ENCODE measurements at regions not wholly inside any gene's neighbourhood (a gene's known extent, or its start where the extent isn't known, plus 50 kb on each side); places are given as distances from the start of the nearest gene placed in this dataset.

DNA sequence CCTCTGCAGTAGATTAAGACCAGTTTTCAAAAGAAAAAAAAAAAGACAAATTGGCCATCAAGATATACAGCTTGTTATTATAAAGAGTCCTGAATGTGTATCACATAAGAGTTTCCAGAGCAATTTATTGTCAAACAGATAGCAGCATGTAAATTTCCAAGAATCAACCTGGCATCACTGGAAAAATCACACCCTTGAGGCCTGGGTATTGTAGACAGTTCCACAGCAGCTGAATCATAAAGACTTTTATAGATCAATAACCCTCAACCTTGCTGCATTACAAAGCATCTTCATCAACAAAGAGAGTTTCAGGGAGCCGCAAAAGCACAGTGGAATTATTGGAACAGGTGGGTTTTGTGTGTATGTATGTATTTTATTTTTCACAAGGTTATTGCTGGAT, 94.6 kb upstream of the LRIG3 start:
- no peak for TF ChIP-seq POLR2A (IDR thresholded peaks at IDR 0.05; ENCODE audit: low read depth, low read length)
- FAIRE-seq (no peak), DNase-seq (ENCODE audit: insufficient read length, low spot score) (no peak)

GRCh38 chr12:59010941-59011340, 90.6 kb upstream of the LRIG3 start:
- DNase-seq (ENCODE audit: insufficient read length, low spot score) = no peak
- TF ChIP-seq POLR2A (IDR thresholded peaks at IDR 0.05; ENCODE audit: low read depth, low read length) = no peak
- no peak for FAIRE-seq

- no peak for TF ChIP-seq POLR2A (IDR thresholded peaks at IDR 0.05; ENCODE audit: low read depth, low read length)
- FAIRE-seq = peak; percentile 36
- DNase-seq (ENCODE audit: insufficient read length, low spot score) = no peak
These were observed 89.8 kb upstream of the LRIG3 start for GRCh38 chr12:59010118-59010517.

DNA sequence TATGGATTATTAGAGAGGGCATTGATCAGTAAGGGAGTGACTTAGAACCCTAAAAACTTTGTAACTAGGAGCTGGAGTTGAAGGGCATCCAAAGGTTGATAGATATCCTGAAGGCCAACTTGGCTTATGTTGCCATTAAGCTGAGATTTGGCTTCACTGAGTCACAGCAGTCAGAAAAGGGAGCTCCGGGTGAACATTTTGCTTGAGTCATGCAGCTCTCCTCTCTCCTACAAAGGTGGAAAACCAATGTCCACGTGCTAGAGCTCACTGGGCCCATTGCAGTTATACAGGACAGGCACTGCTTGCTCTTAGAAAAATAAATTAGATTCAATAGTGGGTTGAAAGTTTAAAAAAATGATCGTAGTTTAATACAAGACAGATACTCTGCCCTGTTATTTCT, 87.3 kb upstream of the LRIG3 start:
- no peak for TF ChIP-seq POLR2A (IDR thresholded peaks at IDR 0.05; ENCODE audit: low read depth, low read length)

DNA sequence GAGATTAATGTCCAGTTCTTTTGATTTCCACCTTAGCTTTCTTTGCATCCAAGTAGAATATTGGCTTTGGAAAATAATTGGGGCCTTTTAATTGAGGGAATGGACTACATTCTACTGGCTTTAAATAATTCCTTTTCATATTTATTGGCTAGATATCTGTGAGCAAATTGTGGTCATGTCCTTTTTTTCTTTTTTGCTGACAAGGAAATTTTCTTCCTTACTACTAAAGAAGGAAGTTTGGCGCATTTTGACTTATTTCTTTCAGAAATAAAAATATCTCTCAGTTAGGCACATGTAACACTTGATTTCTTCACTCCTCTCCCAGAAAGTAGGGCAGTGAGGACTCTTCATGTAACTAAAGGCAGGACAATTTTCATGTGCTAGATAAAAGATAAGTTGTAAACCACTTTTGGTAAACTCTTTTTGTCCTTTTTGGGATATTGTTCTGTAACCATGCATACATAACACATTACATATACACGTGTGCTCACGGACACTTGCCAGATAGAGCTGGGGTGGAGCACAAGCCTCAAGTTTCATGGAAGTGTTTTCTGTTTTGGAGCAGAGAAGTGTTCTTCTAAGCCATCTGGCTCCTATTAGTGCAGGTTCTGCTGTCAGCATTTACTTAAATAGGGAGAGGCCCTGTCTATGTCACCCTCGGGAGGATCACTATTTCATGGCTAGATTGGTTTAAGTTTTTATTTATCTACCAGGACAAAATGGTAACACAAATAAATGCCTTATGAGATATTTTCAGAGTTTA, 85.1 kb upstream of the LRIG3 start:
- no peak for TF ChIP-seq POLR2A (IDR thresholded peaks at IDR 0.05; ENCODE audit: low read depth, low read length)
- FAIRE-seq (no peak), DNase-seq (ENCODE audit: insufficient read length, low spot score) (no peak)

More for the DNA sequence above, 87.3 kb upstream of the LRIG3 start:
- no peak for DNase-seq (ENCODE audit: insufficient read length, low spot score)
- peak; percentile 45 for FAIRE-seq

- TF ChIP-seq POLR2A (IDR thresholded peaks at IDR 0.05; ENCODE audit: low read depth, low read length) = no peak
- FAIRE-seq = no peak
- no peak for DNase-seq (ENCODE audit: insufficient read length, low spot score)
These were observed 84.2 kb upstream of the LRIG3 start for GRCh38 chr12:59004456-59004855.

GRCh38 chr12:58995666-58996363, 75.5 kb upstream of the LRIG3 start:
- TF ChIP-seq POLR2A (IDR thresholded peaks at IDR 0.05; ENCODE audit: low read depth, low read length) = no peak
- DNase-seq (ENCODE audit: insufficient read length, low spot score) (no peak), FAIRE-seq (no peak)

GRCh38 chr12:58988643-58989344, 68.5 kb upstream of the LRIG3 start:
- TF ChIP-seq POLR2A (IDR thresholded peaks at IDR 0.05; ENCODE audit: low read depth, low read length) = no peak
- FAIRE-seq = no peak
- no peak for DNase-seq (ENCODE audit: insufficient read length, low spot score)

DNA sequence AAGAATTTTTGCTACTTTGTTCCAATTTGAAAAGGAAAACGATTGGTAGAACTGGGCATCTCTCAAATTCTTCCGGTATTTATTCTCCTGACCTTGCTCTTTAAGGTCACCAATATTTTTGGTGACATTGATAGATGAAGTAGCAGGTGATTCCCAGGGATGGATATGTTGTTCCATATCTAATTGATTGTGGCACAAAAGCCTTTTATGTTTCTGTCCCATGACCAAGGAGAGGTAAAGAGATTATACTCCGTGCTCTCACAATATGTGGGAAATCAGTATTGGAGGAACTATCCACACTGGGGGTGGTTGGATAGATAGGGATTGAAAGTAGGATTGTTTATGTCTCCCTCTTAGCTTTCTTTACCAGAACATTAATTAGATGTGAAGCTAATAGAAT, 61.7 kb upstream of the LRIG3 start:
- TF ChIP-seq POLR2A (IDR thresholded peaks at IDR 0.05; ENCODE audit: low read depth, low read length) = no peak
- FAIRE-seq (no peak), DNase-seq (ENCODE audit: insufficient read length, low spot score) (no peak)

DNA sequence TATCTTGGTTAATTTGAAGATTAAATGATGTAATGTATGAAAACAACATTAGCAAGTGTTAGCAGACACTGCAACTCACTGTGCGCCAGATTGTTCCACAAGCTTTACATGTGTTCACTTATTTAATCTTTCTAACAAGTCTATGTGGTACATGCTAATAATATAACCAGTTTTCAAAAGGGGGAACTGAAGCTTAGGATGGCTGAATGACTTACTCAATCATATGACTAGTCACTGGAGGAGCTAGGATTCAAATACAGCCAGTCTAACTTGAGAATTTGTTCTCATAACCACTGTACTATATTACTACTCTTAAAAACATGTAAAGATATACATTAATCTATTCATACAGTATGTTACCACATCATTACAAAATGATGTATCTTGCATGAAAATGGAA, 60.5 kb upstream of the LRIG3 start:
- DNase-seq (ENCODE audit: insufficient read length, low spot score) = no peak
- TF ChIP-seq POLR2A (IDR thresholded peaks at IDR 0.05; ENCODE audit: low read depth, low read length) = no peak
- no peak for FAIRE-seq

DNA sequence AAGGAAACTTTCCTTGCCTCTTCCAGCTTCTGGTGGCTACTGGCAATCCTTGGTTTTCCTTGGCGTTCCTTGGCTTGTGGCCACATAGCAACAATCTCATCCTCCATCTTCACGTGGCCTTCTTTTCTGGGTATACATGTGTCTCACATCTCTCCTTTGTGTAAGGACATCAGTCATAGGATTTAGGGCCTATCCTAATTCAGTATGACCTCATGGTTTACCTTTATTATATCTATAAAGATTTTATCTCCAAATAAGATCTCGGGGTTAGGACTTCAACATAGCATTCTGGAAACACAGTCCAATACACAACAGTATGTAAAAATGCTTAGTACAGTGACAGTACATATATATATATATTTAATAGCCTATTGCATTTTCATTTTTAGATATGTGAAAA, 58.4 kb upstream of the LRIG3 start:
- FAIRE-seq (no peak), DNase-seq (ENCODE audit: insufficient read length, low spot score) (no peak)
- no peak for TF ChIP-seq POLR2A (IDR thresholded peaks at IDR 0.05; ENCODE audit: low read depth, low read length)

DNA sequence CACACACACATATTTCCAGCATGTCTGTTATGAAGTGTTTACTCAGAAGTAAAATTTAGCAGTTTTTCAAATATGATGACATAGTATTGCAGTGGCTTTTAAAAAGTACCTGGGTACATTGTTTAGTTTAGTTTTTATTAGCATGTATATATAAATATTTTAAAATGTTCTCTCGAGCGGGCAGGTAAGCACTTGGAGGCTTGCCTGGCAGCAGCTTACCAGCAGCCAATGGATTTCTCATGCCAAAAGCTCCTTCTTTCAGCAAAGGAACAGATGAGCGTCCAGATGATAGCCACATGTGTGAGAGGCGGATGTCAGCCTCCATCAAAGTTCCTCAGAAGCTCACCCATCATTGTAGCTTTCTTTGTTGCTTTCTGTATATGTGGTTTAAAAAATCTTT, 57.2 kb upstream of the LRIG3 start:
- no peak for FAIRE-seq
- no peak for TF ChIP-seq POLR2A (IDR thresholded peaks at IDR 0.05; ENCODE audit: low read depth, low read length)
- no peak for DNase-seq (ENCODE audit: insufficient read length, low spot score)

DNA sequence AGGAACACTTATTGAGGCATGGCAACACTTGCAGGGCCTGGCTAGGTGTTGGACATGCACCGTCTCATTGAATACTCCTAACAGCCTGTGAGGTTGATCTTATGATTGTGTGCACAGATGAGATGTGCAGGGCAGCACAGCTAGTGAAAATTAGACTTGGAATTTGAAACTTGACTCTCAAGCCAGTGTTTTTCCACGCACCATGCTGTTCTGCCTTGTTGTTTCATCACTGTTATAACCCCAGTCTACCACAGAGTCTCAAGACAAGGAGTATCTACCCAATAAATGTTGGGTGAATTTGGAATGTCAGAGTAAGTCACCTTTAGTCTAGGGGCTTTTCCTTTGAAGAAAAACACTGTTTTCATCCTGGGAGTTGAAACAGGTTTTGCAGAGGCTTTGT, 55.8 kb upstream of the LRIG3 start:
- FAIRE-seq (no peak), DNase-seq (ENCODE audit: insufficient read length, low spot score) (no peak)
- TF ChIP-seq POLR2A (IDR thresholded peaks at IDR 0.05; ENCODE audit: low read depth, low read length) = no peak

Measured in H54 (cell line).